Activated naive CD8-positive, alpha-beta T cell treated with anti-CD3 and anti-CD28 coated beads for 36 hours (primary cell): ENCODE measurements at regions not wholly inside any gene's neighbourhood (a gene's known extent, or its start where the extent isn't known, plus 50 kb on each side); places are given as distances from the start of the nearest gene placed in this dataset.
"Not testable (repeated sequence)": the region's sequence is repeated elsewhere in the genome, so short reads cannot be mapped to it uniquely, and the experiment has no call there.

Experiments used
- DNase-seq: peaks from one replicate; pipeline ENCODE4 v3.0.0; 2021
- H3K27ac Mint-ChIP-seq: one replicate; pipeline ENCODE4 v1.8.0; 2022; ENCODE audit warnings: mild to moderate bottlenecking, moderate library complexity, mixed read lengths
- H3K27me3 Mint-ChIP-seq: one replicate; pipeline ENCODE4 v1.8.0; 2022; ENCODE audit warnings: mild to moderate bottlenecking, mixed read lengths
- H3K36me3 Mint-ChIP-seq: one replicate; pipeline ENCODE4 v1.8.0; 2021; ENCODE audit warnings: mild to moderate bottlenecking, mixed read lengths
- H3K4me1 Mint-ChIP-seq: one replicate; pipeline ENCODE4 v1.8.0; 2021; ENCODE audit warnings: mixed read lengths
- H3K4me3 Mint-ChIP-seq: one replicate; pipeline ENCODE4 v1.8.0; 2022; ENCODE audit warnings: mild to moderate bottlenecking, moderate library complexity, mixed read lengths
- H3K9me3 Mint-ChIP-seq: one replicate; pipeline ENCODE4 v1.8.0; 2022; ENCODE audit warnings: mixed read lengths

GRCh38 chr4:159410076-159410777 lies 307.3 kb downstream of the RAPGEF2 start:
- Mint-ChIP-seq H3K27ac (no peak overlapping the region), H3K9me3 (no peaks in the 10 kb centered on the region)
- no peak for DNase-seq

GRCh38 chr4:159410891-159411290 lies 308.0 kb downstream of the RAPGEF2 start:
- Mint-ChIP-seq H3K27ac (no peak overlapping the region), H3K4me3 (no peak overlapping the region), H3K4me1 (no peaks in the 10 kb centered on the region), H3K27me3 (peaks cover 5% of the 10 kb centered on the region), H3K36me3 (no peaks in the 10 kb centered on the region), H3K9me3 (no peaks in the 10 kb centered on the region)
- no peak for DNase-seq

More at GRCh38 chr4:159410076-159410777, 307.3 kb downstream of the RAPGEF2 start:
- no peaks in the 10 kb centered on the region for H3K36me3 Mint-ChIP-seq
- peaks cover 5% of the 10 kb centered on the region for H3K27me3 Mint-ChIP-seq
- no peak overlapping the region for H3K4me3 Mint-ChIP-seq
- no peaks in the 10 kb centered on the region for H3K4me1 Mint-ChIP-seq

DNA sequence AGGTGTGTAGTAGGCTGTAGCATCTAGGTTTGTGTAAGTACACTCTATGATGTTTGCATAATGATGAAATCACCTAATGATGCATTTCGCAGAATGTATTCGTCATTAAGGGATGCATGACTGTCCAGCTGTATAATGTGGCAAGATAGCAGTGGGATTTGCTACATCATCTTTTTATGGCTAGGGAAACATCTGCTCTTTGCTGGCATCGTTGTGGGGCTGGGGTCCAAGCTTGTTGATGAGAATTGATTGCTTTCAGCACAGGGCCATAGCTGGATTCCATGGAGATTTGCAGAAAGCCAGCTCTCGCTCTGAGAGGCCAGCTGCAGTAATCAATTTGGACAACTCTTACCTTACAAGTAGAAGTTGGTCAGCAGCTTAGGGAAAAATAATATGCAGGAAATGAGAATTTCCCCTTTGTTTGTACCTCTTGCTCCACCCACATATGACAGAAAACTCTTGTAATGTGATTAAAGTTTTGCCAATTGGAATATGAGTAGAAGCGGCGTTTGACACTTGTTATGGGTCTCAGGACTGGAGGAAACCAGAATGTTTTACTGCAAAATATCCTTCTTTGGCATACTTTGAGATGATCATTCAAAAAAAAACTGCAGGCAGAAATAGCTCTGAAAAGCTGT lies 310.5 kb downstream of the RAPGEF2 start:
- peaks cover 16% of the 10 kb centered on the region for H3K27me3 Mint-ChIP-seq
- H3K4me3 Mint-ChIP-seq, result no peak overlapping the region
- H3K4me1 Mint-ChIP-seq, result no peaks in the 10 kb centered on the region
- no peaks in the 10 kb centered on the region for H3K9me3 Mint-ChIP-seq
- no peak overlapping the region for H3K27ac Mint-ChIP-seq
- no peaks in the 10 kb centered on the region for H3K36me3 Mint-ChIP-seq
- no peak for DNase-seq

DNA sequence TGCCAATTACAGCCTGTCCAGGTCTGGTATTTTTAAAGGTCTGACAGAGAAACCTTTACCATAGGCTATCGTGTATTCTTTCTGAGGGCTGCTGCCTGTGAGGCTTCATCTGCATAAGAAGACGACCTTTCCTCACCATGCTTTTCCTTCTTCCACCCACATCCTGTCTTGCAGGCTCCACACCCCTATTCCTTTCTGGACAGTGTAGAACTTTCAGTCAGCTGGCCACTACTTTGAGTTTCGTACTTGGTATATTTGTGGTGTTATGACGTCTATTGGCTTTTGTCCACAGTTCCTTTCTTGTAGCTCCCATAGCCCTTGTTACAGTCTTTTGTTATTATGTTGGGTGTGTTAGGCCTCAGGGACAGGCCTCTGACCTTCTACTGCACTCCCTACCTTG lies 311.4 kb downstream of the RAPGEF2 start:
- Mint-ChIP-seq H3K27ac (no peak overlapping the region), H3K27me3 (peaks cover 16% of the 10 kb centered on the region), H3K4me3 (no peak overlapping the region)

GRCh38 chr4:159416073-159416472 lies 313.2 kb downstream of the RAPGEF2 start:
- Mint-ChIP-seq H3K9me3 (peaks cover 2% of the 10 kb centered on the region), H3K4me1 (no peaks in the 10 kb centered on the region), H3K27me3 (peaks cover 16% of the 10 kb centered on the region), H3K4me3 (no peak overlapping the region), H3K27ac (no peak overlapping the region), H3K36me3 (no peaks in the 10 kb centered on the region)
- DNase-seq, result no peak

More for the DNA sequence above, 311.4 kb downstream of the RAPGEF2 start:
- no peaks in the 10 kb centered on the region for H3K36me3 Mint-ChIP-seq
- no peaks in the 10 kb centered on the region for H3K9me3 Mint-ChIP-seq
- no peaks in the 10 kb centered on the region for H3K4me1 Mint-ChIP-seq
- DNase-seq, result no peak

GRCh38 chr4:159416996-159417395 lies 314.1 kb downstream of the RAPGEF2 start:
- H3K4me3 Mint-ChIP-seq, result no peak overlapping the region
- H3K27me3 Mint-ChIP-seq, result peaks cover 16% of the 10 kb centered on the region

DNA sequence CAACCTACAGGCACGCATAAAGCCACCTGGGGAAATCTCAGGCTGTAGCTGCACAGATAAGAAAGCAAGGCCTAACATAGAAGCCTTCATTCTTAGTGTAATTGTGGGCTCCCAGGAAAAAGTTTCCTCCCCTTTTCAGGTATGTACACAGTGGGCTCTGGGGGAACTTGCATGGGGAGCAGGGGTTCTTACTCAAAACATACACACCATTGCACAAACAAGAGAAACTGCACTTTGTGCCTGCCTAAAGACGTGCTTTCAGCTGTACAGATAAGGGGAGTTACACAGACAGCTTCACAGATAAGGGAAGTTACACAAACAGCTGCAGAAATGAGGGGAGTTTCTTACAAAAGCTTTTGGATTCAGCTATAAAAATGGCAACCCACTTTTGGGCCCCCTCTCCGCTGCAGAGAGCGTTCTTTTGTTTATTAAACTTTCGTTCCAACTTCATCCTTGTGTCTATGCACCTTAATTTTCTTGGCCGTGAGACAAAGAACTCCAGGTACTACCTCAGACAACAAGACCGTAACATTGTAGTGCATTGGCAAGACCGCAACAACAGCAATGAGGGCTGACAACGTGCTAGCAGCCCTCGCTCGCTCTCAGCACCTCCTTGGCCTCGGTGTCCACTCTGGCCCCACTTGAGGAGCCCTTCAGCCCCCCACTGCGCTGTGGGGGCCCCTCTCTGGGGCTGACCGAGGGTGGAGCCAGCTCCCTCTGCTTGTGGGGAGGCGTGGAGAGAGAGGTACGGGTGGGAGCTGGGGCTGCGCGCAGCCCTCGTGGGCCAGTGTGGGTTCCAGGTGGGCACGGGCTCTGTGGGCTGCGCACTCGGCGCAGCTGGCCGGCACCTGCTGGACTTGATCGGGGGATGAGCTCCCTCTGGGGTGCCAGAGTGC lies 317.5 kb downstream of the RAPGEF2 start:
- no peak overlapping the region for H3K4me3 Mint-ChIP-seq
- no peak for DNase-seq
- H3K27me3 Mint-ChIP-seq, result peaks cover 11% of the 10 kb centered on the region
- H3K9me3 Mint-ChIP-seq, result peaks cover 2% of the 10 kb centered on the region
- no peaks in the 10 kb centered on the region for H3K4me1 Mint-ChIP-seq
- H3K36me3 Mint-ChIP-seq, result no peaks in the 10 kb centered on the region
- H3K27ac Mint-ChIP-seq, result no peak overlapping the region

More at GRCh38 chr4:159416996-159417395, 314.1 kb downstream of the RAPGEF2 start:
- Mint-ChIP-seq H3K36me3 (no peaks in the 10 kb centered on the region), H3K9me3 (peaks cover 2% of the 10 kb centered on the region), H3K4me1 (no peaks in the 10 kb centered on the region), H3K27ac (no peak overlapping the region)
- no peak for DNase-seq

- not testable (repeated sequence) for H3K4me1 Mint-ChIP-seq, H3K27ac Mint-ChIP-seq, DNase-seq, H3K4me3 Mint-ChIP-seq, H3K9me3 Mint-ChIP-seq, H3K36me3 Mint-ChIP-seq
- peaks cover 11% of the 10 kb centered on the region for H3K27me3 Mint-ChIP-seq
These were observed 318.2 kb downstream of the RAPGEF2 start for GRCh38 chr4:159421058-159421419.

DNA sequence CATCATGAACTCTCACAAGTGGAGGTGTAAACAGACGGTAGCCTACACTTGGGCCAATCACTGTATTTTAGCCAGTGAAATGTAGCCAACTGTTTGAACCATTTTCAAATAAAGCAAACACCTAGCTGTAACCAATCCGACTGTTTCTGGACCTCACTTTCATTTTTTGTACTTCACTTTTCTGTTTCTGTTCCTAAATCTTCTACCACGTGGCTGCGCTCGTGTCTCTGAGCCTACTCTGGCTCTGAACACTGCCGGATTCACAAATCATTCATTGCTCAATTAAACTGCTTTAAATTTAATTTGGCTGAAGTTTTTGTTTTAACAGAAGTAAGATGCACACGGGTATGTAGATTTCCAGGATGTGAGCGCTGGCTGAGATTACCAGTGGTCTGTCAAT lies 319.1 kb downstream of the RAPGEF2 start:
- Mint-ChIP-seq H3K4me3 (no peak overlapping the region), H3K4me1 (no peaks in the 10 kb centered on the region), H3K27ac (no peak overlapping the region), H3K9me3 (peaks cover 2% of the 10 kb centered on the region), H3K36me3 (no peaks in the 10 kb centered on the region), H3K27me3 (peaks cover 4% of the 10 kb centered on the region)
- no peak for DNase-seq

GRCh38 chr4:159422626-159423025 lies 319.7 kb downstream of the RAPGEF2 start:
- Mint-ChIP-seq H3K27me3 (no peaks in the 10 kb centered on the region), H3K4me1 (no peaks in the 10 kb centered on the region), H3K36me3 (no peaks in the 10 kb centered on the region), H3K9me3 (peaks cover 2% of the 10 kb centered on the region), H3K4me3 (no peak overlapping the region), H3K27ac (no peak overlapping the region)
- DNase-seq, result no peak

- no peaks in the 10 kb centered on the region for H3K27me3 Mint-ChIP-seq
- H3K27ac Mint-ChIP-seq, result no peak overlapping the region
- no peak for DNase-seq
- H3K4me3 Mint-ChIP-seq, result no peak overlapping the region
- H3K36me3 Mint-ChIP-seq, result no peaks in the 10 kb centered on the region
- H3K9me3 Mint-ChIP-seq, result no peaks in the 10 kb centered on the region
- peaks cover 5% of the 10 kb centered on the region for H3K4me1 Mint-ChIP-seq
These were observed 322.9 kb downstream of the RAPGEF2 start for GRCh38 chr4:159425737-159426305.

GRCh38 chr4:159428293-159428692 lies 325.4 kb downstream of the RAPGEF2 start:
- DNase-seq, result no peak
- Mint-ChIP-seq H3K27me3 (peaks cover 6% of the 10 kb centered on the region), H3K4me3 (no peak overlapping the region), H3K36me3 (no peaks in the 10 kb centered on the region), H3K9me3 (no peaks in the 10 kb centered on the region), H3K27ac (no peak overlapping the region), H3K4me1 (peaks cover 5% of the 10 kb centered on the region)

- Mint-ChIP-seq H3K9me3 (no peaks in the 10 kb centered on the region), H3K36me3 (no peaks in the 10 kb centered on the region), H3K27ac (no peak overlapping the region), H3K27me3 (peaks cover 6% of the 10 kb centered on the region), H3K4me1 (peaks cover 5% of the 10 kb centered on the region), H3K4me3 (no peak overlapping the region)
- DNase-seq, result no peak
These were observed 326.3 kb downstream of the RAPGEF2 start for GRCh38 chr4:159428975-159429692.

GRCh38 chr4:159429693-159430035 lies 326.8 kb downstream of the RAPGEF2 start:
- Mint-ChIP-seq H3K27ac (no peak overlapping the region), H3K27me3 (peaks cover 9% of the 10 kb centered on the region), H3K4me1 (peaks cover 5% of the 10 kb centered on the region), H3K9me3 (no peaks in the 10 kb centered on the region), H3K36me3 (no peaks in the 10 kb centered on the region), H3K4me3 (no peak overlapping the region)
- no peak for DNase-seq
